Erythroblast (primary cell): ENCODE measurements at regions not wholly inside any gene's neighbourhood (a gene's known extent, or its start where the extent isn't known, plus 50 kb on each side); places are given as distances from the start of the nearest gene placed in this dataset.

Experiments used
- GATA1 ChIP-seq: IDR thresholded peaks from 2 replicates; pipeline ENCODE4 v1.6.1; 2011; ENCODE audit warnings: low read depth, mild to moderate bottlenecking, control low read depth, low read length, moderate library complexity
- POLR2A ChIP-seq: IDR thresholded peaks from 2 replicates; pipeline ENCODE4 v1.6.1; 2011; ENCODE audit warnings: mild to moderate bottlenecking, low read length

DNA sequence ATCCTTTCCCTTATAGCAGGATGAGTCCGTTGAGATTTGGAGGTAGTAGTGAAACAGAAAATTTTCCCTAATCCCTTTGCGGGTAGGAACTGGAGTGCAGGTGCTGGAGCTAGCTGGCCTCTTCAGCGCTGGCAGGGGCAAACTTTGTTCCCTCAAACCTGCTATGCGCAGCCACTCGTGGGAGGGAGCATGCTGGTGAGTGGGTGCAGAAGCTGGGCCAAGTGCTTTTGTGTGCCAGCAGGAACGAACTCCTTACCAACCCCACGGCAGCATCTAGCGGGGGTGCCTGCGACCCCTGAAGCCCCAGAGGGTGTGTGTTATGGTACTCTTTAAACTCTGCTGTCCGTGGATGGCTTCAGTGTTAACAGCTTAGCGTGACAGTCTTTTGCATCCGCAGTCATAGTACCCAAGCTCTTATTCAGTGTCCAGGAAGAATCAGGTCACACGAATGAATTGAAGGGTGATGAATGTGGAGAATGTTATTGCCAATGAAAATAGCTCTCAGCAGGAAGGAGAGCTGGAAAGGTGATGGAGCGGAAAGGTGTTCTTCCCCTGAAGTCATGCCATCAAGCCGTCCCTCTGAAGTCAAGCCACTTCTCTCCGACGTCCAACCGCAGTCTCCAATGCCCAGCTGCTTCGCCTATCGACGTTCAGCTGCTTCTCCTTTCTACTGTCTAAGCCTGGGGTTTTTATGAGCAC lies 1445.1 kb upstream of the CDH9 start:
- TF ChIP-seq POLR2A = no peak
- no peak for TF ChIP-seq GATA1
